Esophagus muscularis mucosa (tissue), 4 donors: ENCODE measurements at regions not wholly inside any gene's neighbourhood (a gene's known extent, or its start where the extent isn't known, plus 50 kb on each side); places are given as distances from the start of the nearest gene placed in this dataset.

Experiments
- DNase-seq: peaks from one replicate; pipeline ENCODE4 v3.0.0-alpha.2; 2017; ENCODE audit errors: extremely low spot score
- H3K27ac ChIP-seq, 4 donors: fragments of 200-600 bp; sonication (generic); replicated peaks in 1 of 4; 1 replicate in 3 of 4; 2 replicates in 1 of 4; pipeline ENCODE4 v1.5.1; 2016 to 2019; ENCODE audit warnings: mild to moderate bottlenecking in 1 of 4
- H3K27me3 ChIP-seq, 4 donors: fragments of 200-600 bp; sonication (generic); one replicate each; pipeline versions ENCODE4 v1.5.1 to v1.6.0; 2016 to 2019
- H3K36me3 ChIP-seq, 4 donors: fragments of 200-600 bp; sonication (generic); one replicate each; pipeline ENCODE4 v1.5.1; 2016 to 2019
- H3K4me1 ChIP-seq, 4 donors: fragments of 200-600 bp; sonication (generic); one replicate each; pipeline ENCODE4 v1.5.1; 2016 to 2019
- H3K4me3 ChIP-seq, 4 donors: fragments of 200-600 bp; sonication (generic); 1 replicate in 2 of 4; 2 replicates in 2 of 4; pipeline ENCODE4 v1.5.1; 2016 to 2019; ENCODE audit warnings: mild to moderate bottlenecking in 4 of 4, moderate library complexity in 1 of 4
- H3K9me3 ChIP-seq, 4 donors: fragments of 200-600 bp; sonication (generic); 1 replicate in 3 of 4; 2 replicates in 1 of 4; pipeline ENCODE4 v1.5.1; 2016 to 2019
- CTCF ChIP-seq, 3 experiments: fragments of 200-600 bp in 2 of 3; fragments of 450-650 bp in 1 of 3; sonication (generic) in 2 of 3; IDR thresholded peaks; one replicate each; pipeline ENCODE4 v1.5.1; 2017 to 2019; ENCODE audit warnings: antibody characterized with exemption in 3 of 3, mild to moderate bottlenecking in 2 of 3, moderate library complexity in 1 of 3
- EP300 ChIP-seq: sonication (generic); formaldehyde crosslinking; IDR thresholded peaks from one replicate; pipeline ENCODE4 v1.6.1; 2017; ENCODE audit warnings: antibody characterized with exemption
- POLR2A ChIP-seq: fragments of 450-650 bp; IDR thresholded peaks from one replicate; pipeline ENCODE4 v1.6.1; 2017; ENCODE audit warnings: antibody characterized with exemption, moderate library complexity, mild to moderate bottlenecking, low read depth
- POLR2AphosphoS5 ChIP-seq, 2 donors: sonication (generic); formaldehyde crosslinking; IDR thresholded peaks; one replicate each; pipeline ENCODE4 v1.6.1; 2017; ENCODE audit warnings: antibody characterized with exemption in 2 of 2
- WGBS: methylation state at CpG from one replicate; pipeline ENCODE4 v1.1.5; 2018; 5-methylcytosine and 5-hydroxymethylcytosine counted together
- intact Hi-C: fragments of 100-400 bp; cut with DNase I; formaldehyde crosslinking; loops from one replicate; pipeline ENCODE4 v1.15.1; 2023

DNA sequence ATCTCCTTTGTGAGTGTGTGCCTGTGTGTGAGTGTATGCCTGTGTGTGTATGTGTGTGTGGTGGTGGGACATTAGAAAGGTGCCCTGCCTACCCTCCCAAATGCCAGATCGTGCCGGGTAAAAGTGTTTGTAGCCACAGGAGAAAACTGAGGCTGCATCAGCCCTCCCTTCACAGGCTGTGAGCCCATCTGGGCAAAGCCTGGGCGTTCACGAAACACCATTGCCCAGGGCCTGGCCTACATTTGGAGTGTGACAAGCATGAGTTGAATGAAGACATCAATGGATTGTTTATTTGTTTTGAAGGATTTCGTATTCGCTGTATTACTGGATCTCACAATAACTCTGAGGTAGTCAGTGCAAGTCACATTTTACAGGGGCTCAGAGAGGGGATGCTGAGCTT lies 270.8 kb downstream of the NSG2 start:
- peaks cover 0 to 71% (median 0%) of the 10 kb centered on the region in 4 donors for H3K27me3 ChIP-seq
- intact Hi-C loops: loop anchor here (10.0 kb wide), 2 partner anchors 272 to 342 kb away; partner anchors contain the start of gene NSG2
- TF ChIP-seq POLR2A (no peak), EP300 (no peak), CTCF (IDR thresholded peaks at IDR 0.05) (no peak), POLR2AphosphoS5 (IDR thresholded peaks at IDR 0.05) (no peak)

GRCh38 chr5:174317256-174317894 lies 271.9 kb downstream of the NSG2 start:
- TF ChIP-seq POLR2AphosphoS5 (IDR thresholded peaks at IDR 0.05) (no peak), POLR2A (no peak), CTCF (IDR thresholded peaks at IDR 0.05) (peak; percentile 32 to 66 (median 42)), EP300 (no peak)
- H3K27me3 ChIP-seq: peaks cover 0 to 71% (median 0%) of the 10 kb centered on the region in 4 donors
- no peak for DNase-seq

More for the DNA sequence above, 270.8 kb downstream of the NSG2 start:
- WGBS: 85% methylated on average over 6 of the region's 6 CpGs
- no peak overlapping the region for H3K27ac ChIP-seq
- no peaks in the 10 kb centered on the region for H3K36me3 ChIP-seq
- no peak for DNase-seq
- H3K4me1 ChIP-seq: peaks cover 5 to 12% (median 11%) of the 10 kb centered on the region in 4 donors
- no peak overlapping the region for H3K4me3 ChIP-seq
- H3K9me3 ChIP-seq: no peaks in the 10 kb centered on the region

GRCh38 chr5:174318578-174318977 lies 273.1 kb downstream of the NSG2 start:
- Histone ChIP-seq H3K9me3 (no peaks in the 10 kb centered on the region), H3K27me3 (peaks cover 0 to 71% (median 0%) of the 10 kb centered on the region in 4 donors), H3K4me3 (no peak overlapping the region), H3K36me3 (no peaks in the 10 kb centered on the region), H3K4me1 (no peaks in the 10 kb centered on the region), H3K27ac (no peak overlapping the region)
- intact Hi-C loops: loop anchor here (10.0 kb wide), 2 partner anchors 274 to 344 kb away; partner anchors contain the start of gene NSG2
- no peak for TF ChIP-seq CTCF (IDR thresholded peaks at IDR 0.05)
- no peak for TF ChIP-seq EP300
- no peak for TF ChIP-seq POLR2AphosphoS5 (IDR thresholded peaks at IDR 0.05)
- TF ChIP-seq POLR2A: no peak
- DNase-seq: no peak

More at GRCh38 chr5:174317256-174317894, 271.9 kb downstream of the NSG2 start:
- Histone ChIP-seq H3K4me3 (no peak overlapping the region), H3K36me3 (no peaks in the 10 kb centered on the region), H3K27ac (no peak overlapping the region), H3K9me3 (no peaks in the 10 kb centered on the region), H3K4me1 (peaks cover under 1 to 2% (median 1%) of the 10 kb centered on the region in 4 donors)
- WGBS: 29% methylated on average over 11 of the region's 11 CpGs
- intact Hi-C loops: loop anchor here (10.0 kb wide), 2 partner anchors 273 to 343 kb away; partner anchors contain the start of gene NSG2

DNA sequence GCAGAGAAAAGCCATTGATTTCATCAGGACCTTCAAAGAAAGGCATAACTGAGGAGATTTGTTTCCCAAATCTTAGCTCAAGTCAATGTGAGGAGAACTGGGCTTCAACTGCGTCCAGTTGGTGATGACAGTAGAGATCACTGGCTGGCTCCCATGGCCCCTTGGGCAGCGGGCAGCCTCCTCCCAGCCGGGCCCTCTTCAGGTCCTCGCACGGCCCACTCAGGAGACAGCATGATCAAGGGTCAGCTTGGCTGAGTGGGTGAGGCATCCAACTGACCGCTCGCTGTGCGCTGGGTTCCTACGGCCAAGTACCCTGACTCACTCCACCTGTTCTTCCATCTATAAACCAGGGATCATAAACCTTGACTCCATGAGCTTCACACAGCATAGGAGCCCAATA lies 274.0 kb downstream of the NSG2 start:
- Histone ChIP-seq H3K4me3 (no peak overlapping the region), H3K9me3 (no peaks in the 10 kb centered on the region), H3K36me3 (no peaks in the 10 kb centered on the region), H3K27me3 (peaks cover 0 to 70% (median 0%) of the 10 kb centered on the region in 4 donors), H3K27ac (no peak overlapping the region), H3K4me1 (no peaks in the 10 kb centered on the region)
- intact Hi-C loops: loop anchor here (10.0 kb wide), 2 partner anchors 275 to 345 kb away; partner anchors contain the start of gene NSG2
- DNase-seq: no peak
- WGBS: 86% methylated on average over 9 of the region's 9 CpGs
- TF ChIP-seq POLR2AphosphoS5 (IDR thresholded peaks at IDR 0.05) (no peak), POLR2A (no peak), CTCF (IDR thresholded peaks at IDR 0.05) (no peak), EP300 (no peak)
